Left hindlimb (tissue), 1 donor: ENCODE measurements at regions not wholly inside any gene's neighbourhood (a gene's known extent, or its start where the extent isn't known, plus 50 kb on each side); places are given as distances from the start of the nearest gene placed in this dataset.

Experiments used
- DNase-seq: peaks from one replicate; pipeline ENCODE4 v3.0.0-alpha.2; 2018

GRCh38 chr3:117798687-117799386, 1089.3 kb downstream of the TUSC7 start:
- no peak for DNase-seq

DNA sequence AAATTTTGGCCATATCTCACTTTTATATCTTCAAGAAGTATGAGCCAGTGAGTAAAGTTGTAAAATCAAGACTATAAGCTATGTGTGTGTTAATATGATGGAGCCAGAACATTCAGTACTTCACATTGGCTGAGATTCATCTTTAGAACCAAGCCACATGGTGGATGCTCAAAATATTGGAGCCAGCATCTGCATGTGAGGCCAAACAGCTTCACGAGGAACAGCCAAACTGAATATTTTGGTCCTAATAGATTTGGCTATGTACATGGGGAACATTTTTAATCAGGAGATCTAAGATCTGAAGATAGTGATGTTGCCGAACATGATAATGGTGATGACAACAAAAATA, 1089.8 kb downstream of the TUSC7 start:
- DNase-seq, result no peak

GRCh38 chr3:117801912-117802239, 1092.3 kb downstream of the TUSC7 start:
- no peak for DNase-seq

DNA sequence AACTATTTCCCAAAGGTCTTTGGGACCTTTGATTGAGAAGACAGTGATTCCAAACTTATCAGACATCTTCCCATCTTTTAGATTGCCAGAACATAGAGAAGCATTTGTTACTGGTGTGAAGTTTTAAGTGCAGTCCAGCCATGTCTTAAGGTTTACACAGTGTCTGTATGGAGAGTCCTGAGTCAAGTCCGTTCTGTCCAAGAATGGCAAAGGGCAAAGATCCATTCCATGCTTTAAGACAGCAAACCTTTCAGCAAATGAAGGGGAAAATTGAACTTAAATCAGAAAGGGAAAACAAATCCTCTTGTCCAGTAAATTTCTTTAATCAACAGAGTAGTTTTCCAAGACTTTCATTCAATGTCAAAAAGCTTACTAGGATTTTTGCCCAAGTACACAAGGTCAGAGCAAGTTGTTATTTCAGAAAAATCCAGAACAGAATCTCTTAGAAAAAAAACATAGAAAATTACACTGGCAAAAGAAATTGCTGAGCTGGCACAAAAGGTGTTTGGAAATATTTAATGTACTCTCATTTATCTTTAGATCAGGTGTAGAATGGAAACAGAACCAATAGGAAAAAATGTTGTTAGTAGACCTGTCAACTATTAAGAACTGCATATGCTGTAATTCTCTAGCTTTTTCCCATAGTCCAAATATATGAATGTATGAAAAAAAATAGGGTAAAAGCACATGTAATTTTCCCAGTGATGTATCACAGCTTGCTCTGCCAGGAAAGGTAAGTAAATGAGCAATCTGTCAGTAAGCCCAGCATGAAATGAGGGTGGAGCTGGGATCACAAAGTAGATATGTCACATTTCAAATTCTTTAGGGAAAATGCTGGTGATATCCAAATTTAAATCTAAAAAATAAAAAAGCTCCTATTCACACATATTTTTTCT, 1099.9 kb downstream of the TUSC7 start:
- DNase-seq, result no peak

- no peak for DNase-seq
Measured at GRCh38 chr3:117811786-117812185, 1102.2 kb downstream of the TUSC7 start.

DNA sequence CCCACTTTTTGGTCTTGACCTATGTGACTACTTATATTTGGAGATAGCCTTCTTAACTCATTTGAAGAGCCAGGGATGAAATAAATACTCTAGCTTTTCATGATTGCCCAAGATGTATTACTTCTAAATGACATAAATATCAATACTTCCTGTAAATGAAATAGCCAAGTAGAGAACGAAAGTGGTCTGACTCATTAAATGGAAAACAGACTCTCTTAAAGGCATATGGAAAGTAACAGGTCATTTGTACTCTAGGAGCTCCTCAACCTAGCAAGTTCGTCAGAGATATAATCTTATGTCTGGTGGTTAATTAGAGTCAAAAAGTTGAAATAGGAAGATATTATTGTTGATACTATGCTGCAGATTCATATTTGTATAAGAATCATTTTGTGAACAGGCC, 1105.4 kb downstream of the TUSC7 start:
- no peak for DNase-seq

- no peak for DNase-seq
Measured at GRCh38 chr3:117817103-117817502, 1107.5 kb downstream of the TUSC7 start.

DNA sequence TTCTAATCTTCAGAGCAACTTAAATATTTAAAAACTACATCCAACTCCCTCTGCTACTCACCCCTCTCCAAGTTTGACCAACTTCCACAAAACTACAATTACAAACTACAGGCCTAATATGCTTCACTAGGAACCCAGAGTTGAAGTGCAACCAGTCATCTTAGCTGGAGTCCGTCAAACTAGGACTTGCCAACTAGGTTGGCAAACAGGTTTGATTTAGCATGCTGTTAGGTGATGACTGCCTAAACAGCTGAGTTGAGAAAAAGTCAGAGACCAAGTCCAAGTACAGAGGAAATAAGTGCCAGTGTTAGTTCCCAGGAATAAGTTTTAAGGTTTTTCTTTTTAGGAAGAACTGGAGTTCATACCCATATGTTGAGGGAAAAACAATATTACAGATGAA, 1109.0 kb downstream of the TUSC7 start:
- DNase-seq, result no peak

DNA sequence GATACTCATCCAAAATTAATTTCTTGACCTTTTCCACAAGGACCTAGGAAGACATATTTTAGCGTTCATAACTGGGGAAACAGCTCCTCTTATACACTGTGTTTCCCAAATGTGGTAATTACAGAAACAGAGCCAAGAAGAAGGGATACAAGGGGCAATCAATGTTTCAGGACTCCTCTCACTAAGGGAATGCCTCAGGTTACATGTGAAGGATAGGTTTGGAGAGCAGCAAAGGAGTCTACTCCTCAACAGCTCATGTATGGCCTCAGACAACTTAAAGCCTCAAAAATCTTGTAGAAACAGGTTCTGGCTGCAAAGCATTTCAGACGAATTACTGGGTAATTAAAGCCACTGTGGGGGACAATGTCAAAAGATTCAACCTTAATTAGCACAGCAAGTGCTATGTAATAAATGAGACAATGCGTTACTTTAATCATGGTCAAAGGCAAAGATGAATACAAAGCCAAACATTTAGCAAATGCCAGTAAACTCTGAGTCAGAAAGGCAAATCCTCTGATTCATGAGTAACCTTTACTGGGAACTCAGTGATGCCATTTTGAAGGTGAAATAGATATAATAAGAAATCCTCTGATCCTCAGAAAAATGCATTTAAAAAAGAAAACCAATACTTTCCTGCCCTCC, 1111.2 kb downstream of the TUSC7 start:
- no peak for DNase-seq

DNA sequence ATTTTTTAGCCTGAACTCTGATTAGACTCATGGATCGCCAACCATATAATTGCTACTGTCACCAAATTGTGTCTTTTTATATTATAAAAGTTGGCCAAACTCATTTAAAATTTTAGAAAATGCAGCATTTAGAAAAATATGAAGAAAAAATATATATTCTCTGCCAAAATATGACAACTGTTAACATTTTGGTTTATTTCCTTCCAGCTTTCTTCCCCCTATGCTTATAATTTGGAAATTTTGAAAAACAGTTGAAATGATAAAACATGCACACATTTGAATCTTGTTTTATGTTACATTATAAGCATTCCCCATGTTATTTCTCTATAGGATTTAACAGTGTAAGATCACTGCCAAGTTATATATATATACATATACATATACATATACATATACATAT, 1112.8 kb downstream of the TUSC7 start:
- no peak for DNase-seq

DNA sequence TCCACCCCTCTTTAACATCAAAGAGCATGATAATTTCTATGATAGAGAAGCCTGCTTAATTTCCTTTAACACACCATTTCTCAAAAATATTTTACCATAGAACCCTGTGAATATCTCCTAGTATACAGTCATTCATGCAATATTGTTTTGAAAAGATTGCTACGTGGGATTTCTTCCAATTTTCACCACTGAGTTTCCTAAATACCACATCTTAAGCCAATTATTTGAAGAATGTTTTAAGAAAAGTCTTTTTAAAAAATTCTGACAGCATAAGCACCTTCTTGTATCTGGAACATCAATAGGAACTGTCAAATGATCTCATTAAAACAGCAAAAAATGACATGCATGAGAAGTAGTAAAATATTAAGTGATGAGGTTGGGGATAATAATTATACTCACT, 1126.7 kb downstream of the TUSC7 start:
- DNase-seq, result no peak

GRCh38 chr3:117837391-117837790, 1127.8 kb downstream of the TUSC7 start:
- no peak for DNase-seq

GRCh38 chr3:117842086-117842485, 1132.5 kb downstream of the TUSC7 start:
- DNase-seq, result no peak

DNA sequence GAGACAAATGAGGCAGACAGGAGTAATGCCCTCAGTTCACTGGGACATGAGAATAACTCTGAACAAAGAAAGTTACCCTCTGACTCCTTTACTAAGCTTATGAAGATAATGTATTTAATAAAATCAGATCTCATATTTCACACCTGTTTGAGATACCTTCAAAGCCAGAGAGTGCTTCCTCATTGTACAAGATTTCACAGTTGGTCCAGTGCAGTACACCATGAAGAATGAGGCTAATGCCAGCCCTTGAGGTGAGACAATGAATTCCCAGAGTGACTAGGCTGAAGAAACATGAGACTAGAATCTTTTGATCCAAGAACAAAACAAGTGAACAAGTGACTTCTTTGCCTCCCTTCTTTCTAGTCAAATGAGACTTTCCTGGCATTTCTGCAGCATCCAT, 1133.8 kb downstream of the TUSC7 start:
- no peak for DNase-seq

GRCh38 chr3:117844676-117845075, 1135.1 kb downstream of the TUSC7 start:
- DNase-seq, result no peak

- no peak for DNase-seq
Measured at GRCh38 chr3:117846238-117846637, 1136.7 kb downstream of the TUSC7 start.

- no peak for DNase-seq
Measured at GRCh38 chr3:117848606-117849005, 1139.0 kb downstream of the TUSC7 start.

GRCh38 chr3:117853923-117854668, 1144.5 kb downstream of the TUSC7 start:
- DNase-seq, result no peak

DNA sequence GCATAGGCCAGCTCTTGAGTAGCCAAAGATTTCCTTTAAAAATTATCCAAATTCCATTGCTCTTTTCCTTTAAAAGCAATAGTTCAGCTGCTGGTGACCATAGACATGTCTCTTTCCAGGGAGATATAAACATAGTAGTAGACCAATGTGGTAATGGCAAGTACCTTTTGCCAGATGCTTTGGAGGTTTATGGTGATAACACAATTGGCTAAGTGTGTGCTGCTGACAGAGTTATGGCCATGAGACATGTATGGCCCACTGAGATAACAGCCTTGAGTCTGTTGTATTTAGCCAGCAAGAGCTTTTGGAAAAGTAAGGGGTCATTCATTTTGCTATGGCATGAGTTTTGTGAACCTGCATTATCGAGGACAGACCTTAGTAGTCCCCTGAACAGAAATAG, 1146.8 kb downstream of the TUSC7 start:
- no peak for DNase-seq

DNA sequence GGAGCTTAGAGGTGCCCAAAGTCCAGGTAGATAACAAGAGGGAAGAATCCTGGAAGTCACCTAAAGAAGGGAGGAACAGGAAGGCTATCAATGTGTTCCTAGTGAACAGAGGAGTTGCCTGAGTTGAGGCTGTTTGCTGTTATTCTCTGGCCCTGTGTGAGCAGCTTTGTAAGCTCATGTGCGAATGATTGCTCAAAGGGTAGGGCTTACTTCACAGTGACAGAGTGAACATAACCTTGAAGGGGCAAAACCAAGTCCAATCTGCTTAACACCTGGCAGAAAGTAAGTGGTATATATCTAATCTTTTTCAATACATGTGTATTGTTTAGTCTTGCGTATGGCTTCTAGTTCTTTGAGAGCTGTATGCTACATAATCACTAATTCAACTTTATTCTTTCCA, 1153.6 kb downstream of the TUSC7 start:
- DNase-seq, result no peak

GRCh38 chr3:117865338-117865737, 1155.8 kb downstream of the TUSC7 start:
- DNase-seq, result no peak

- DNase-seq, result no peak
Measured at GRCh38 chr3:117868766-117869165, 1159.2 kb downstream of the TUSC7 start.

DNA sequence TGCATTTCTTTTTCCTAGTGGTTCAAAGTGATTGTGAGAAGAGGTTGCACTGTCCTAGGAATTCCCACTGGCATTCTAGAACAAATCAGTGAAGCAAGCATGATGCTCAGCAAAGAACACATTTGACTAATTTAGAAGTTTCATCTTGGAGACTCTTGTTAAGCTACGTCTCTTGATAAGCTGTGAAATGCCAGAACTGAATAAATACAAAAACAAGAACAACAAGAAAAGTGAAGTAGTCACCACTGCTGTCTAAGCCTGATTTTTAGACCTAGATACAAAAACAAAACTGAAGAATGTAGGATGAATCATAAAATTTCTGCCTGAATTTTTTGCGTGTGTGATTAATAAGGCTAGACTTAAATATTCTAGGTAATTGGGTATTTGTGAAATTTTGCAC, 1162.4 kb downstream of the TUSC7 start:
- DNase-seq, result no peak
